B cell (primary cell): ENCODE measurements at regions not wholly inside any gene's neighbourhood (a gene's known extent, or its start where the extent isn't known, plus 50 kb on each side); places are given as distances from the start of the nearest gene placed in this dataset.

Experiments
- ATAC-seq: fragments of 200-7000 bp; cut with Tn5 transposase; one replicate; pipeline ENCODE4 v1.10.0; 2021; ENCODE audit warnings: low read depth, mild to moderate bottlenecking, moderate number of reproducible peaks, moderate library complexity
- CTCF ChIA-PET: fragments of 350-600 bp; sonication (Branson Sonifier 250); formaldehyde crosslinking; loops from one replicate; lab custom pipeline; 2021; ENCODE audit warnings: antibody characterized with exemption, inconsistent platforms; lab: Charles Lee
- POLR2A ChIA-PET: fragments of 350-600 bp; sonication (Branson Sonifier 250); formaldehyde crosslinking; loops from one replicate; lab custom pipeline; 2021; ENCODE audit warnings: antibody characterized with exemption; lab: Charles Lee
- DNase-seq: peaks from one replicate; pipeline ENCODE4 v3.0.0; 2013
- H2AFZ ChIP-seq: 2 replicates; pipeline ENCODE4 v1.6.1; 2012; ENCODE audit warnings: mild to moderate bottlenecking, low read depth, low read length; ENCODE audit not compliant: insufficient read depth, poor library complexity, severe bottlenecking
- H3K27ac ChIP-seq, 2 donors: 1 replicate in 1 of 2; 2 replicates in 1 of 2; pipeline ENCODE4 v1.5.1; 2012 to 2013; ENCODE audit warnings: low read length in 2 of 2, mild to moderate bottlenecking in 2 of 2, moderate library complexity in 1 of 2
- H3K27me3 ChIP-seq, 4 experiments: fragments of 200-600 bp in 1 of 4; sonication (generic) in 1 of 4; replicated peaks in 1 of 4; 1 replicate in 2 of 4; 2 replicates in 2 of 4; pipeline versions ENCODE4 v1.6.1 to v1.7.0; 2013 to 2016; ENCODE audit warnings: low read length in 3 of 4, mild to moderate bottlenecking in 2 of 4, mixed read lengths in 1 of 4, moderate library complexity in 1 of 4; ENCODE audit not compliant: insufficient read depth in 4 of 4, control insufficient read depth in 3 of 4; ENCODE audit errors: control extremely low read depth in 1 of 4
- H3K36me3 ChIP-seq, 2 experiments: replicated peaks in 1 of 2; 1 replicate in 1 of 2; 2 replicates in 1 of 2; pipeline versions ENCODE4 v1.6.1 to v1.7.1; 2013; ENCODE audit warnings: low read length in 1 of 2; ENCODE audit not compliant: insufficient read depth in 2 of 2, control insufficient read depth in 1 of 2; ENCODE audit errors: control extremely low read depth in 1 of 2, extremely low read depth in 1 of 2
- H3K4me1 ChIP-seq, 2 donors: fragments of 200-600 bp in 1 of 2; sonication (generic) in 1 of 2; 1 replicate in 1 of 2; 2 replicates in 1 of 2; pipeline versions ENCODE4 v1.5.1 to v1.6.1; 2013 to 2017; ENCODE audit warnings: low read length in 2 of 2; ENCODE audit not compliant: control insufficient read depth in 2 of 2, insufficient read depth in 2 of 2
- H3K4me2 ChIP-seq: replicated peaks from 2 replicates; pipeline ENCODE3; 2012; ENCODE audit warnings: mild to moderate bottlenecking, low read depth, low read length; ENCODE audit not compliant: poor library complexity, severe bottlenecking
- H3K4me3 ChIP-seq, 5 experiments: fragments of 200-600 bp in 1 of 5; sonication (generic) in 1 of 5; 1 replicate in 3 of 5; 2 replicates in 2 of 5; pipeline versions ENCODE4 v1.5.1 to v1.7.0; 2011 to 2016; ENCODE audit warnings: low read length in 4 of 5, mild to moderate bottlenecking in 4 of 5, low read depth in 2 of 5, control low read depth in 1 of 5, moderate library complexity in 1 of 5; ENCODE audit not compliant: insufficient read depth in 1 of 5; ENCODE audit errors: control extremely low read depth in 1 of 5, extremely low read depth in 1 of 5
- H3K79me2 ChIP-seq: fragments of 200-600 bp; sonication (generic); one replicate; pipeline ENCODE4 v1.6.0; 2016; ENCODE audit warnings: low read length; ENCODE audit not compliant: control insufficient read depth, insufficient read depth
- H3K9ac ChIP-seq: fragments of 200-600 bp; sonication (generic); 2 replicates; pipeline ENCODE4 v1.6.1; 2017; ENCODE audit warnings: mild to moderate bottlenecking, low read length, moderate library complexity
- H3K9me3 ChIP-seq, 3 donors: one replicate each; pipeline versions ENCODE4 v1.6.1 to v1.7.1; 2013; ENCODE audit warnings: low read length in 2 of 3; ENCODE audit not compliant: control insufficient read depth in 2 of 3, insufficient read depth in 1 of 3; ENCODE audit errors: control extremely low read depth in 1 of 3
- H4K20me1 ChIP-seq: 2 replicates; pipeline ENCODE4 v1.6.0; 2012; ENCODE audit warnings: mild to moderate bottlenecking, low read length; ENCODE audit not compliant: insufficient read depth, control insufficient read depth, poor library complexity, severe bottlenecking
- H3K27ac Mint-ChIP-seq: one replicate; pipeline ENCODE4 v1.8.0; 2021; ENCODE audit warnings: mixed read lengths
- H3K27me3 Mint-ChIP-seq: one replicate; pipeline ENCODE4 v1.8.0; 2021; ENCODE audit warnings: mixed read lengths
- H3K4me1 Mint-ChIP-seq: one replicate; pipeline ENCODE4 v1.8.0; 2021; ENCODE audit warnings: mixed read lengths
- H3K4me3 Mint-ChIP-seq: one replicate; pipeline ENCODE4 v1.8.0; 2021; ENCODE audit warnings: mixed read lengths
- H3K9me3 Mint-ChIP-seq: one replicate; pipeline ENCODE4 v1.8.0; 2022; ENCODE audit warnings: mixed read lengths; ENCODE audit not compliant: insufficient read depth
- CTCF ChIP-seq: fragments of 200-600 bp; IDR thresholded peaks from one replicate; pipeline ENCODE4 v1.8.0; 2022; ENCODE audit warnings: antibody characterized with exemption, mild to moderate bottlenecking
- EZH2 ChIP-seq: IDR thresholded peaks from 2 replicates; pipeline ENCODE4 v1.6.1; 2012; ENCODE audit warnings: borderline replicate concordance, low read depth, mild to moderate bottlenecking, moderate library complexity, low read length; ENCODE audit not compliant: insufficient read depth, poor library complexity, severe bottlenecking
- WGBS: methylation state at CpG from one replicate; pipeline ENCODE4 v1.1.5; 2013; ENCODE audit warnings: missing lambda C conversion rate; ENCODE audit not compliant: insufficient coverage; 5-methylcytosine and 5-hydroxymethylcytosine counted together
- intact Hi-C: fragments of 100-400 bp; cut with micrococcal nuclease; formaldehyde crosslinking; loops from one replicate; pipeline ENCODE4 v1.10.0; 2022

- no peaks in the 10 kb centered on the region for H3K9me3 Mint-ChIP-seq
- peaks cover 28% of the 10 kb centered on the region for H3K27me3 Mint-ChIP-seq
- H3K4me1 ChIP-seq: no peaks in the 10 kb centered on the region
Observed at GRCh38 chr6:4563877-4564276, 212.3 kb upstream of the CDYL start.

GRCh38 chr6:4563156-4563555 is 213.0 kb upstream of the CDYL start:
- no peak overlapping the region for H3K27ac ChIP-seq
- no peaks in the 10 kb centered on the region for H3K4me1 ChIP-seq
- Mint-ChIP-seq H3K27me3 (peaks cover 28% of the 10 kb centered on the region), H3K4me3 (no peak overlapping the region), H3K27ac (no peak overlapping the region), H3K4me1 (peaks cover 2% of the 10 kb centered on the region), H3K9me3 (no peaks in the 10 kb centered on the region)
- H3K4me3 ChIP-seq: no peak overlapping the region
- no peak overlapping the region for H3K4me2 ChIP-seq
- WGBS: 93% methylated on average over 3 of the region's 5 CpGs
- ATAC-seq (no peak), DNase-seq (no peak)
- H3K79me2 ChIP-seq: no peaks in the 10 kb centered on the region
- H3K9me3 ChIP-seq: no peaks in the 10 kb centered on the region
- H4K20me1 ChIP-seq: no peaks in the 10 kb centered on the region
- POLR2A ChIA-PET: no interaction called here
- peaks cover 0 to 8% (median 0%) of the 10 kb centered on the region in 4 experiments for H3K27me3 ChIP-seq
- TF ChIP-seq CTCF (no peak), EZH2 (no peak)
- intact Hi-C loops: no loop called here
- no peak overlapping the region for H3K9ac ChIP-seq
- CTCF ChIA-PET: no interaction called here
- H3K36me3 ChIP-seq: no peaks in the 10 kb centered on the region
- H2AFZ ChIP-seq: no peak overlapping the region

More at GRCh38 chr6:4563877-4564276, 212.3 kb upstream of the CDYL start:
- no peak overlapping the region for H3K9ac ChIP-seq
- H2AFZ ChIP-seq: no peak overlapping the region
- 92% methylated on average over 3 of the region's 4 CpGs for WGBS
- Mint-ChIP-seq H3K4me3 (no peak overlapping the region), H3K27ac (no peak overlapping the region), H3K4me1 (peaks cover 2% of the 10 kb centered on the region)
- CTCF ChIA-PET: interaction anchor here (0.9 kb wide), 1 partner anchor 13 kb away, joined by 3 read pairs; no protein-coding TSS in a partner anchor
- intact Hi-C loops: no loop called here
- DNase-seq (no peak), ATAC-seq (no peak)
- no peak overlapping the region for H3K4me3 ChIP-seq
- no peak for TF ChIP-seq CTCF
- TF ChIP-seq EZH2: no peak
- peaks cover 0 to 8% (median 0%) of the 10 kb centered on the region in 4 experiments for H3K27me3 ChIP-seq
- no peak overlapping the region for H3K4me2 ChIP-seq
- no peaks in the 10 kb centered on the region for H3K9me3 ChIP-seq
- H4K20me1 ChIP-seq: no peaks in the 10 kb centered on the region
- POLR2A ChIA-PET: no interaction called here
- H3K79me2 ChIP-seq: no peaks in the 10 kb centered on the region
- H3K27ac ChIP-seq: no peak overlapping the region
- no peaks in the 10 kb centered on the region for H3K36me3 ChIP-seq
